ENCODE measurements at regions not wholly inside any gene's neighbourhood (a gene's known extent, or its start where the extent isn't known, plus 50 kb on each side); places are given as distances from the start of the nearest gene placed in this dataset.
A peak's percentile ranks its signal among the peaks of the same experiment; 100 is the strongest.

DNA sequence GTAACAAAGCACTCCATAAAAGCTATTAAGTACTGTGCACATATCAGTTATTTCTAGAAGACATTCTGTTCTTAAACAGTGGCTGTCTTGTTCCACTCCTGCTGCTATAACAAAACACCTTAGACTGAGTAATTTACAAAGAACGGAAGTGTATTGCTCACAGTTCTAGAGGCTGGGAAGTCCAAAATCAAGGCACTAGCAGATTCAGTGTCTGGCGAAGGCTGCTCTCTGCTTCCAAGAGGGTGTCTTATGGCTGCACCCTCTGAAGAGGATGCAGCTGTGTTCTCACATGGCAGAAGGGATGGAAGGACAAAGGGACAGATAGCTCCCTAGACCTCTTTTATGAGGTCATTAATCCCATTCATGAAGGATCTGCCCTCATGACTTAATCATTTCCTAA lies 424.2 kb upstream of the ZMIZ1 start:
- Histone ChIP-seq H3K27me3 (ENCODE audit: control insufficient read depth in 1 of 2, insufficient read depth in 2 of 2, low read length in 2 of 2) (no peaks in the 10 kb centered on the region), H3K27ac (ENCODE audit: low read depth, low read length) (no peak overlapping the region), H3K9ac (ENCODE audit: low read length) (no peak overlapping the region), H3K36me3 (ENCODE audit: insufficient read depth, low read length) (no peaks in the 10 kb centered on the region), H3K4me1 (ENCODE audit: insufficient read depth, low read length) (no peaks in the 10 kb centered on the region), H3K4me3 (ENCODE audit: low read depth in 1 of 2, low read length in 2 of 2) (no peak overlapping the region), H3K9me3 (ENCODE audit: low read length) (no peaks in the 10 kb centered on the region)

DNA sequence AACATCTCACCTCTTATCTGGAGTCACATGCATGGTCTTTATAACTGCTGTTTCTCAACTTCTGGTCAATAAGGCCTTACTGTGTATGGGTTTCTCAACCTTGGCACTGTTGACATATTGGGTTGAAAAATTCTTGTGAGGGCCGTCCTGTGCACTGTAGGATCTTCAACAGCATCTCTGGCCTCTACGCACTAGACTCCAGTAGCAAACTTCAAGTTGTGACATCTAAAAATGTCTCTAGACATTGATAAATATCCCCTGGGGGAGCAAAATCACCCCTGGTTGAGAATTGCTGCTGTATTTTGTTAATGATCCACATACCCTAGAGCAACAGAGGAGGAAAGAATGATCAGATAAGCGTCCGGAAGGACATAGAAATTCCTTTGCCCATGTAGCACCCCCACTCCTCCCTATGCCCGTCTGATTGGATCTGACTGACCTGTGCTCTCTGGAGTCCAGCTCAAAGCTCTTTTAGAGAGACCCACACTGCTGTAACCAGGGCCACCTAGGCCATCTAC lies 423.5 kb upstream of the ZMIZ1 start:
- H3K4me1 ChIP-seq (ENCODE audit: insufficient read depth, low read length): no peaks in the 10 kb centered on the region
- no peaks in the 10 kb centered on the region for H3K27me3 ChIP-seq (ENCODE audit: control insufficient read depth in 1 of 2, insufficient read depth in 2 of 2, low read length in 2 of 2)
- H3K27ac ChIP-seq (ENCODE audit: low read depth, low read length): no peak overlapping the region
- no peaks in the 10 kb centered on the region for H3K36me3 ChIP-seq (ENCODE audit: insufficient read depth, low read length)
- no peak overlapping the region for H3K9ac ChIP-seq (ENCODE audit: low read length)
- no peaks in the 10 kb centered on the region for H3K9me3 ChIP-seq (ENCODE audit: low read length)
- H3K4me3 ChIP-seq (ENCODE audit: low read depth in 1 of 2, low read length in 2 of 2): no peak overlapping the region

DNA sequence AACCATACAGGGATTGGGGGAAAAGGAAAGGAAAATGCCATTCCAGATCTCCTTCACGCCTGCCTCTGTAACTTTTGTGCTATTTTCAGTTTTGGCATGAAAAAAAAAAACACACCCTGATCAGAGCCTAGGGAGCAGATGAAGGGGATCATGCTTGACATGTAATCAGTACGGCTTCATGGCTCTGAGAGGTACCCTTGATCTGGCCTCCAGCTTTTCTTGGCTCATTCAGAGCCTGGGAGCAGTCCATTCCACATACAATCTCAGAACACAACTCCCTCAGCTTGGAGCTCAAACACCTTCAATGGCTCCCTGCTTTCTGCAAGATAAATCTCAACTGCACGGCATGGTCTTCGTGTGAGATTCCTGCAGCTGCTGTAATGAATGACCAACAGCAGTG lies 422.8 kb upstream of the ZMIZ1 start:
- H3K27me3 ChIP-seq (ENCODE audit: control insufficient read depth in 1 of 2, insufficient read depth in 2 of 2, low read length in 2 of 2): no peaks in the 10 kb centered on the region
- no peak overlapping the region for H3K27ac ChIP-seq (ENCODE audit: low read depth, low read length)
- H3K4me3 ChIP-seq (ENCODE audit: low read depth in 1 of 2, low read length in 2 of 2): no peak overlapping the region
- H3K9ac ChIP-seq (ENCODE audit: low read length): no peak overlapping the region
- no peaks in the 10 kb centered on the region for H3K4me1 ChIP-seq (ENCODE audit: insufficient read depth, low read length)
- no peaks in the 10 kb centered on the region for H3K36me3 ChIP-seq (ENCODE audit: insufficient read depth, low read length)
- H3K9me3 ChIP-seq (ENCODE audit: low read length): no peaks in the 10 kb centered on the region

DNA sequence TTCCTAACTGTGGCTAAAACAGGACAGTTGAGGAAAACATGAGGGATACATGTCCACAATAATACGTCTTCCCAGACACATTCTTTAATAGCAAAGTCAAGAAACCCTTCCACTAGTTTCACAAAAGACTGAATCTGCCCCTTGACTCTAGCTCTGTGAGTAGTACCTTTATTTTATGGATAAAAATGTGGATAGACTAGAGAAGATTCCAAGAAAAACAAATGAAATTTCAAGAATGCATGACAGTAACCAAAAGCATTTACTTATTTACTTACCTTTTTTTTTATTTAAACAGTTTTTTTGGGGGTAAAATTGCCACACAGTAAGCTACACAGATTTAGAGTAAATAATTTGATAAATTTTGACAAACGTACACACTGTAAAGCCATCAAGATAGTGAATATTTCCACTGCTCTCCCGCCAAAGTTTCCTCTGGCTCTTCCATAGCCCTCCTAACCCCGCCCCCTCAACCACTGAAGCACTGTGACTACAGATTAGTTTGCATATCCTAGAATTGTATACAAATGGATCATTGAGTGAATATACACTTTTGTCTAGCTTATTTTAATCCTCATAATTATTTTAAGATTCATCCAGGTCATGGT lies 420.4 kb upstream of the ZMIZ1 start:
- no peaks in the 10 kb centered on the region for H3K36me3 ChIP-seq (ENCODE audit: insufficient read depth, low read length)
- no peak overlapping the region for H3K4me3 ChIP-seq (ENCODE audit: low read depth in 1 of 2, low read length in 2 of 2)
- no peak overlapping the region for H3K9ac ChIP-seq (ENCODE audit: low read length)
- H3K27ac ChIP-seq (ENCODE audit: low read depth, low read length): no peak overlapping the region
- H3K27me3 ChIP-seq (ENCODE audit: control insufficient read depth in 1 of 2, insufficient read depth in 2 of 2, low read length in 2 of 2): no peaks in the 10 kb centered on the region
- H3K4me1 ChIP-seq (ENCODE audit: insufficient read depth, low read length): no peaks in the 10 kb centered on the region
- no peaks in the 10 kb centered on the region for H3K9me3 ChIP-seq (ENCODE audit: low read length)

DNA sequence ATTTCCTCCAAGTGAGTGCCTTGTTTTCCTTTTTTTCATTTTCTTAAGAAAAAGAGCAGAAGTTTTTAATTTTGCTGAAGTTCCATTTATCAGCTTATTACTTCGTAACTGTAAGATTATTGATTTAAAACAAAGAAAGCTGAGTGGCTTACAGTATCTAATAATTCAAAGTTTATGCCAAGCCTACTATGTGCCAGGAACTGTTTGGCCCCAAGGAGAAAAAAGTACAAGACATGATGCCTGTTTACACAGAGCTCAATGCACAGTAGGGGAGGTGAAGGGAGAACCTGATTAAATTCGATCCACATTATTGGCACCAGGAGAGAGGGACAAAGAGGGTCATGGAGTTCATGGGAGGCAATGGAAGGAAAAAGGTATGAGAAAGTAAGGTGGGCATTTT lies 419.3 kb upstream of the ZMIZ1 start:
- Histone ChIP-seq H3K27me3 (ENCODE audit: control insufficient read depth in 1 of 2, insufficient read depth in 2 of 2, low read length in 2 of 2) (no peaks in the 10 kb centered on the region), H3K27ac (ENCODE audit: low read depth, low read length) (no peak overlapping the region), H3K4me1 (ENCODE audit: insufficient read depth, low read length) (no peaks in the 10 kb centered on the region)

DNA sequence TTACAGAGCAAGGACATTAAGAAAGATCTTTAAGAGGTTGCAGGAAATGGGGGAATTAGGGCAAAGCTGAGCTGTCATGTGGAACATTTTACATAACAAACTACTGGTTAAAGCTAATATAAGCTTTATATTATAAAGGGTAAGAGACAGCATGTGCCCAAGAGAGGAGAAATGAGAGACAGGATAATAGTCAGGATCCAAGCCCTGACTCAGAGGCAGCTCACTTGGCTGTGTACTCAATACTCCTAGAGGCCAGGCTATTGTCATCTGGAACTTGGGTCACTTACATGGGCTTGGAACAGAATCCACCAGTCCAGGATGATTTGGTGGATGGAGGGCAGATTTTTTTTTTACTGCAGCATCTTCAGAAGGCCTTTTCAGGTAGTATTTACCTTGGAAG lies 418.6 kb upstream of the ZMIZ1 start:
- no peak overlapping the region for H3K9ac ChIP-seq (ENCODE audit: low read length)
- no peaks in the 10 kb centered on the region for H3K36me3 ChIP-seq (ENCODE audit: insufficient read depth, low read length)
- H3K27ac ChIP-seq (ENCODE audit: low read depth, low read length): no peak overlapping the region
- no peak overlapping the region for H3K4me3 ChIP-seq (ENCODE audit: low read depth in 1 of 2, low read length in 2 of 2)
- no peaks in the 10 kb centered on the region for H3K4me1 ChIP-seq (ENCODE audit: insufficient read depth, low read length)
- no peaks in the 10 kb centered on the region for H3K27me3 ChIP-seq (ENCODE audit: control insufficient read depth in 1 of 2, insufficient read depth in 2 of 2, low read length in 2 of 2)
- no peaks in the 10 kb centered on the region for H3K9me3 ChIP-seq (ENCODE audit: low read length)

More for the DNA sequence above, 419.3 kb upstream of the ZMIZ1 start:
- Histone ChIP-seq H3K9ac (ENCODE audit: low read length) (no peak overlapping the region), H3K36me3 (ENCODE audit: insufficient read depth, low read length) (no peaks in the 10 kb centered on the region), H3K4me3 (ENCODE audit: low read depth in 1 of 2, low read length in 2 of 2) (no peak overlapping the region), H3K9me3 (ENCODE audit: low read length) (no peaks in the 10 kb centered on the region)

DNA sequence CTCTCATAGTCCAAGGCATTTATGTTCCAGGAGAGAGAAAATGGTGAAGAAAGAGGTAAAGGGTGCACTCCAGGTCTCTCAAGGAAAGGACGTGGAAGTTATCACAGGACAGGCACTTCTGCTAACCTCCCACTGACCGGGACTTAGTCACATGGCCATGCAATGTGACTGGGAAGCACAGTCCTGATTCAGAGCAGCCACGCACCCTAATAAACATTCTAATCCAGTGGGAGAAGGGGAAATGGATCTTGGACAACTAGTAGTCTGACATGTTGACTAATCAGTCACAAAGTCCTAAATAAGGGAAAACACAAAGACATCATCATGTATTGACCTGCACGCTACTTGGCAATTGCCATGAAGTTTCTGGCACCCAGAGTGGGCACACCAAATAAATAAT lies 417.5 kb upstream of the ZMIZ1 start:
- Histone ChIP-seq H3K4me3 (ENCODE audit: low read depth in 1 of 2, low read length in 2 of 2) (no peak overlapping the region), H3K9ac (ENCODE audit: low read length) (no peak overlapping the region), H3K4me1 (ENCODE audit: insufficient read depth, low read length) (peaks cover 3% of the 10 kb centered on the region), H3K36me3 (ENCODE audit: insufficient read depth, low read length) (no peaks in the 10 kb centered on the region), H3K27ac (ENCODE audit: low read depth, low read length) (no peak overlapping the region), H3K9me3 (ENCODE audit: low read length) (no peaks in the 10 kb centered on the region), H3K27me3 (ENCODE audit: control insufficient read depth in 1 of 2, insufficient read depth in 2 of 2, low read length in 2 of 2) (no peaks in the 10 kb centered on the region)

DNA sequence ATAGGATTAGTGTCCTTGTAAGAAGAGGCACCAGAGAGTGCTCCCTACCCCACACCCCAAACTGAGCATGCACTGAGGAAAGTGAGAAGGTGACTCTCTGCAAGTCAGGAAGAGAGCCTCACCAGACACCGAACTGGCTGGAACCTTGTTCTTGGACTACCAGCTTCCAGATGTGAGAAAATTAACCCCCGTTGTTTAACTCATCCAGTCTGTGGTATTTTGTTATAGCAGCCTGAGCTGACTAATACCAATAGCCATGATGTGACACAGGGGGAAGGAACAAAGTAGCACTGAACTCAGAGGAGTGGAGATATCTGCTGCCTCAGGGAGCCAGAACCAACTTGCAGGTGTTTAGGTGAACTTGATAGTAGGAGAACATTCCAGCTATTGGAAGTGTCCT lies 415.2 kb upstream of the ZMIZ1 start:
- Histone ChIP-seq H3K9ac (ENCODE audit: low read length) (no peak overlapping the region), H3K36me3 (ENCODE audit: insufficient read depth, low read length) (no peaks in the 10 kb centered on the region), H3K27ac (ENCODE audit: low read depth, low read length) (no peak overlapping the region), H3K4me3 (ENCODE audit: low read depth in 1 of 2, low read length in 2 of 2) (no peak overlapping the region), H3K4me1 (ENCODE audit: insufficient read depth, low read length) (peaks cover 13% of the 10 kb centered on the region), H3K27me3 (ENCODE audit: control insufficient read depth in 1 of 2, insufficient read depth in 2 of 2, low read length in 2 of 2) (no peaks in the 10 kb centered on the region), H3K9me3 (ENCODE audit: low read length) (no peaks in the 10 kb centered on the region)

DNA sequence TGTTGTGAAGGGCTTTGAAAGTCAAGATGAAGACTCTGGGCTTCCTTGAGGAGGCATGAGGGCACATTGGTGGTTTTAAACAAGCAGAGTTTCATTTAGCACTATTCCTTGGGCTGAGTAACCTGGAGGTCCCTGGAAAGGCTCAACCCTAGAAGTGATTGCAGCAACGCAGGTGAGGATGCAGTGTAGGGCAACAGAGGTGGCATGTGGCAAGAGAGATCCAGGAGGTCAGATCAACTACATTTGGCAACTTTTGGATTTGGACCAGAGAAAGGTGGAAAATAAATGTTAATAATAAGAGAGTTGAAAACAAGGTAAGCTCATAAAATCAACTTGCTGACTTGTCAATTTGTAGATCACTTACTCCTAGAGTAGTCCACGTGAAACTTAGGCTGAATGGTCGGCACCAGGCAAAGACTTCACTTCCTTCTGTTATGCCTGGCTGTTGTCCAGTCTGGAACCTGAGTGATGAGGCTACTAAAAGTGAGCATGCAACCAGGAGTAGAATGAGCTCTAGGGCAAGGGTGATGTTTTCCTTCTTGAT lies 414.6 kb upstream of the ZMIZ1 start:
- Histone ChIP-seq H3K9me3 (ENCODE audit: low read length) (no peaks in the 10 kb centered on the region), H3K9ac (ENCODE audit: low read length) (no peak overlapping the region), H3K4me3 (ENCODE audit: low read depth in 1 of 2, low read length in 2 of 2) (no peak overlapping the region), H3K27ac (ENCODE audit: low read depth, low read length) (no peak overlapping the region), H3K4me1 (ENCODE audit: insufficient read depth, low read length) (peaks cover 13% of the 10 kb centered on the region), H3K36me3 (ENCODE audit: insufficient read depth, low read length) (no peaks in the 10 kb centered on the region), H3K27me3 (ENCODE audit: control insufficient read depth in 1 of 2, insufficient read depth in 2 of 2, low read length in 2 of 2) (no peaks in the 10 kb centered on the region)

DNA sequence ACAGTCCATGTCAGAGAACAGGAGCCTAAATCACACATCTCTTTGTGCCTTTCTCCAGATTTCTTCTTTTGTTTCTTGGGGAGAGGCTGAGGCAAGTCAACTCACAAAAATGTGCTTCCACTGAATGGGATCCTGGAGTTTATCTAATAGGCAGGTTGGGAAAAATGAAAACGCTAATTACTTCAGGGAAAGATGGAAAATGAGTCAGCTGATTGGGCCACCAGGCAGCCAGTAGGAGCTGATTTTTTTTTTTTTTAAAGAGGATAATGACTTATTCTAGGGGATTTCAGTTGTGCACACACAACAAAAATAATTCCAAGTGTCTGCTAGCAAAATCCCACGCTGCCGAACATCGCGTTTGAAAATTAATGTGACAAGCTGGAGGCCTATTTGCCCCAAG lies 412.8 kb upstream of the ZMIZ1 start:
- H3K27ac ChIP-seq (ENCODE audit: low read depth, low read length): no peak overlapping the region
- H3K36me3 ChIP-seq (ENCODE audit: insufficient read depth, low read length): no peaks in the 10 kb centered on the region
- H3K9me3 ChIP-seq (ENCODE audit: low read length): no peaks in the 10 kb centered on the region
- no peaks in the 10 kb centered on the region for H3K27me3 ChIP-seq (ENCODE audit: control insufficient read depth in 1 of 2, insufficient read depth in 2 of 2, low read length in 2 of 2)
- peaks cover 13% of the 10 kb centered on the region for H3K4me1 ChIP-seq (ENCODE audit: insufficient read depth, low read length)
- H3K9ac ChIP-seq (ENCODE audit: low read length): no peak overlapping the region
- H3K4me3 ChIP-seq (ENCODE audit: low read depth in 1 of 2, low read length in 2 of 2): no peak overlapping the region

DNA sequence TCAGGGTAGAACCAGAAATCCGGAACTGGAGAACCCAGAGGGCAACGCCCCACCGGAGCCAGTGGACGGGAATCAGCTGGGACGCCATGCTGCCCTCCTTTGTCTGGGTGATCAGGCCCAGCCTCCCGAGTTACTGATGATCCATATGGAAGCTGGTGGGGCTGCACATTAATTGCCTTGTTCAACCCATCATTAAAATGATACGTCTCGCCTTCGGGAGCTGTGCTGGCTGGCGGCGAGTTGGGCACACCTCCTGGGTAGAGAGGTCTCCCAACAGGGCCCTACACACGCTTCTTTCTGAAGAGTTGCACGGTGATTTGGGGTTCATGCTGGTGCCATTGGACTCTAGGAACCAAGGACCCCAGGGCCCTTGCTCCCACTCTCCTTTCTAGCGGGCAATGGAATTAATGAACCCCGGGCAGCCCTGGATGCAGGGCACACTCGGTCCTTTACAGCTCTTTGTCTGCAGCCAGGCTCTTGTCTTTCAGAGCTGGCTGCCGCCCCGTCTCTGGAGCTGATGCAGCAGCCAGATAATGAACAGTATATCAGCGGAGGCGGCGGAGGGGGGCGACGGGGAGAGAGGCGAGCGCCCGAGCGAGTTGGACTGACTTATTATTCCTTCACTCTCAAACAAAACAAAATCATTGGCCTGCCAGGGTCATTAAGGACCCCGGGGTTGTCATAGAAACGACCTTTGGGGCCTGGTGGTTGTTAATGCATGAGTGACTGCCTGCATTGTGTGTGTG lies 412.2 kb upstream of the ZMIZ1 start:
- no peaks in the 10 kb centered on the region for H3K36me3 ChIP-seq (ENCODE audit: insufficient read depth, low read length)
- H3K4me1 ChIP-seq (ENCODE audit: insufficient read depth, low read length): peaks cover 13% of the 10 kb centered on the region
- peak overlapping the region; percentile 43 for H3K27ac ChIP-seq (ENCODE audit: low read depth, low read length)
- no peaks in the 10 kb centered on the region for H3K27me3 ChIP-seq (ENCODE audit: control insufficient read depth in 1 of 2, insufficient read depth in 2 of 2, low read length in 2 of 2)
- H3K9ac ChIP-seq (ENCODE audit: low read length): no peak overlapping the region
- H3K9me3 ChIP-seq (ENCODE audit: low read length): no peaks in the 10 kb centered on the region
- no peak overlapping the region for H3K4me3 ChIP-seq (ENCODE audit: low read depth in 1 of 2, low read length in 2 of 2)
